Right atrium auricular region (tissue), 2 donors: ENCODE measurements at regions not wholly inside any gene's neighbourhood (a gene's known extent, or its start where the extent isn't known, plus 50 kb on each side); places are given as distances from the start of the nearest gene placed in this dataset.

Source experiments
- DNase-seq: peaks from one replicate; pipeline ENCODE4 v3.0.0-alpha.2; 2019; ENCODE audit warnings: low spot score
- H3K27ac ChIP-seq, 2 donors: fragments of 200-600 bp; sonication (generic); 1 replicate in 1 of 2; 2 replicates in 1 of 2; pipeline ENCODE4 v1.5.1; 2016 to 2019
- H3K27me3 ChIP-seq, 2 donors: fragments of 200-600 bp; sonication (generic); one replicate each; pipeline versions ENCODE4 v1.5.1 to v1.6.0; 2017 to 2019
- H3K36me3 ChIP-seq: fragments of 200-600 bp; sonication (generic); one replicate; pipeline ENCODE4 v1.5.1; 2016
- H3K4me1 ChIP-seq, 2 donors: fragments of 200-600 bp; sonication (generic); one replicate each; pipeline versions ENCODE4 v1.5.1 to v1.6.0; 2017 to 2019
- H3K4me3 ChIP-seq, 2 donors: fragments of 200-600 bp; sonication (generic); 1 replicate in 1 of 2; 2 replicates in 1 of 2; pipeline ENCODE4 v1.5.1; 2017 to 2019; ENCODE audit warnings: mild to moderate bottlenecking in 1 of 2, moderate library complexity in 1 of 2
- H3K9me3 ChIP-seq, 2 donors: fragments of 200-600 bp; sonication (generic); one replicate each; pipeline ENCODE4 v1.5.1; 2019
- CTCF ChIP-seq, 2 donors: fragments of 200-600 bp; sonication (generic); IDR thresholded peaks; one replicate each; pipeline ENCODE4 v1.5.1; 2019; ENCODE audit warnings: antibody characterized with exemption in 2 of 2

GRCh38 chr5:68392617-68393016, 177.1 kb downstream of the PIK3R1 start:
- H3K4me1 ChIP-seq, result no peaks in the 10 kb centered on the region
- no peak overlapping the region for H3K4me3 ChIP-seq
- DNase-seq, result no peak
- H3K36me3 ChIP-seq, result no peaks in the 10 kb centered on the region
- H3K9me3 ChIP-seq, result peaks cover 0 to 4% of the 10 kb centered on the region in 2 donors
- no peak for TF ChIP-seq CTCF (IDR thresholded peaks at IDR 0.05)
- no peak overlapping the region for H3K27ac ChIP-seq
- H3K27me3 ChIP-seq, result no peaks in the 10 kb centered on the region

GRCh38 chr5:68395302-68395701, 179.7 kb downstream of the PIK3R1 start:
- DNase-seq, result no peak
- Histone ChIP-seq H3K27me3 (no peaks in the 10 kb centered on the region), H3K4me1 (no peaks in the 10 kb centered on the region), H3K27ac (no peak overlapping the region), H3K9me3 (peaks cover 0 to 8% of the 10 kb centered on the region in 2 donors), H3K36me3 (no peaks in the 10 kb centered on the region), H3K4me3 (no peak overlapping the region)
- no peak for TF ChIP-seq CTCF (IDR thresholded peaks at IDR 0.05)

- DNase-seq, result no peak
- Histone ChIP-seq H3K4me3 (no peak overlapping the region), H3K27ac (no peak overlapping the region), H3K27me3 (no peaks in the 10 kb centered on the region), H3K9me3 (peaks cover 0 to 8% of the 10 kb centered on the region in 2 donors), H3K4me1 (no peaks in the 10 kb centered on the region), H3K36me3 (no peaks in the 10 kb centered on the region)
- no peak for TF ChIP-seq CTCF (IDR thresholded peaks at IDR 0.05)
These were observed 180.5 kb downstream of the PIK3R1 start for GRCh38 chr5:68395926-68396511.

- no peaks in the 10 kb centered on the region for H3K4me1 ChIP-seq
- peaks cover 0 to 8% of the 10 kb centered on the region in 2 donors for H3K9me3 ChIP-seq
- H3K36me3 ChIP-seq, result no peaks in the 10 kb centered on the region
- no peak for DNase-seq
- no peak for TF ChIP-seq CTCF (IDR thresholded peaks at IDR 0.05)
- no peak overlapping the region for H3K4me3 ChIP-seq
- no peak overlapping the region for H3K27ac ChIP-seq
- H3K27me3 ChIP-seq, result no peaks in the 10 kb centered on the region
These were observed 181.2 kb downstream of the PIK3R1 start for GRCh38 chr5:68396722-68397121.

- no peak for DNase-seq
- Histone ChIP-seq H3K4me3 (no peak overlapping the region), H3K27me3 (no peaks in the 10 kb centered on the region), H3K4me1 (no peaks in the 10 kb centered on the region), H3K9me3 (peaks cover 0 to 8% of the 10 kb centered on the region in 2 donors), H3K27ac (no peak overlapping the region), H3K36me3 (no peaks in the 10 kb centered on the region)
- TF ChIP-seq CTCF (IDR thresholded peaks at IDR 0.05), result no peak
These were observed 182.7 kb downstream of the PIK3R1 start for GRCh38 chr5:68398146-68398812.

- DNase-seq, result no peak
- H3K4me3 ChIP-seq, result no peak overlapping the region
- no peaks in the 10 kb centered on the region for H3K4me1 ChIP-seq
- H3K9me3 ChIP-seq, result no peaks in the 10 kb centered on the region
- TF ChIP-seq CTCF (IDR thresholded peaks at IDR 0.05), result no peak
- no peaks in the 10 kb centered on the region for H3K27me3 ChIP-seq
- no peaks in the 10 kb centered on the region for H3K36me3 ChIP-seq
- H3K27ac ChIP-seq, result no peak overlapping the region
These were observed 187.7 kb downstream of the PIK3R1 start for GRCh38 chr5:68403301-68403700.
